IPS-18c (cell line): ENCODE measurements at regions not wholly inside any gene's neighbourhood (a gene's known extent, or its start where the extent isn't known, plus 50 kb on each side); places are given as distances from the start of the nearest gene placed in this dataset.

Source experiments
- H3K4me3 ChIP-seq: 2 replicates; pipeline ENCODE4 v1.7.0; 2013; ENCODE audit warnings: low read depth, mild to moderate bottlenecking, low read length, moderate library complexity; ENCODE audit not compliant: insufficient read depth
- H3K9me3 ChIP-seq: one replicate; pipeline ENCODE4 v1.6.1; 2013; ENCODE audit warnings: mild to moderate bottlenecking, low read length, moderate library complexity; ENCODE audit not compliant: control insufficient read depth, insufficient read depth

DNA sequence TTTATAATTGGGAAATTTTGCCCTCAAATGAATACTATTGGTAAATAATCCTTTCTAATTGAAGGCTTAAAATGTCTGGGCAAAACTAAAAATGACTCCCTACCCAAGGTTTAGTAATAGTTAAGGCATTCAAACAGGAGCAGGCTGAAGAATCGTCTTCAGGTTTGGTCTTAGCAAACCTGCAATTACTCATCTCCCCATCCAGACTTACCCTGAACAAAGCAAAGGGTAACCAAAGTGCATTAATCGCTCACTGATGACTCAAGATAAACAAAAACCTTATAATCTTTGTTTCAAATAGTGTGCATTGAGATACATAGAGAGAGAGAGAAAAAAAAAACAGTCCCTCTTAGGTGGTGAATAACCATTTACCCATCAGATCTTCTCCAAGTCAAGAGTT lies 225.5 kb downstream of the BMP2 start:
- Histone ChIP-seq H3K4me3 (no peak overlapping the region), H3K9me3 (no peaks in the 10 kb centered on the region)

- Histone ChIP-seq H3K9me3 (no peaks in the 10 kb centered on the region), H3K4me3 (no peak overlapping the region)
These were observed 226.0 kb downstream of the BMP2 start for GRCh38 chr20:6993511-6993910.

DNA sequence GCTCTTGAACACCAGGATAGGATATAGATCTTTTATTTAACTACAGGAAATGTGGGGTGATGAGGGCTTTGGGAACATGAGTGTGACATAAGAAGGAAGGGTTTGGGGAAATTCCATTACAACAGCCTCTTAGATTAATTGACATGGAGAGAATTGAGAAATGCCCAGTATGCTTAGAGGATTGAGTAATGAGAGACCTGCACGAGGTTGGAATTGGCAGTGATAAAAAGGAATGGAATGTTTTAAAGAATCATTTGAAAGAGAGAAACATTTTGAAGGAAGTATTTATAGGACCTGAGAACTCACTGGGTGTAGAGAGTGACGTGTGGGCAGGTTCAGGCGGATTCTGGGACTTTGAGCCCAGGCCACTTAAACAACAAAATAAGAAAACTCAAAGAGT lies 227.0 kb downstream of the BMP2 start:
- Histone ChIP-seq H3K9me3 (no peaks in the 10 kb centered on the region), H3K4me3 (no peak overlapping the region)

DNA sequence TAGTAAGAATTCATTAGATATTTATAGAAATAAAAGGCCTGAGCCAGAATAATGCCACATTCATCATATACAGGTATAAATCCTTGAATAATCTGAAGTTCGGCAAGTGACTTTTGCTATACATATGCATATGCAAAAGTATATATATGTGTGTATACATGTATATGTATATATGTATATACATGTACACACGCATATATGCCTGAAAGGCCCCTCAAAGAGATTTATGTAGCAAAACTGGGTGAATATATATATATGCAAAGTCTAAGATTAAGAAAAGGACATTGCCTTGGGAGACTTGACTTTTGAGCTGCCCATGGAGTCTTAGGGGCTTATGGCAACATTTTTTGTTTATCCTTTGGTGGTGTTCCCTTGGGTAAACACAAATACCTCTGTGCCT lies 231.4 kb downstream of the BMP2 start:
- Histone ChIP-seq H3K4me3 (no peak overlapping the region), H3K9me3 (no peaks in the 10 kb centered on the region)

- H3K9me3 ChIP-seq, result no peaks in the 10 kb centered on the region
- no peak overlapping the region for H3K4me3 ChIP-seq
These were observed 231.9 kb downstream of the BMP2 start for GRCh38 chr20:6999381-6999780.

GRCh38 chr20:7003598-7003997 lies 236.1 kb downstream of the BMP2 start:
- no peaks in the 10 kb centered on the region for H3K9me3 ChIP-seq
- no peak overlapping the region for H3K4me3 ChIP-seq

GRCh38 chr20:7004801-7005200 lies 237.3 kb downstream of the BMP2 start:
- H3K4me3 ChIP-seq, result no peak overlapping the region
- no peaks in the 10 kb centered on the region for H3K9me3 ChIP-seq

DNA sequence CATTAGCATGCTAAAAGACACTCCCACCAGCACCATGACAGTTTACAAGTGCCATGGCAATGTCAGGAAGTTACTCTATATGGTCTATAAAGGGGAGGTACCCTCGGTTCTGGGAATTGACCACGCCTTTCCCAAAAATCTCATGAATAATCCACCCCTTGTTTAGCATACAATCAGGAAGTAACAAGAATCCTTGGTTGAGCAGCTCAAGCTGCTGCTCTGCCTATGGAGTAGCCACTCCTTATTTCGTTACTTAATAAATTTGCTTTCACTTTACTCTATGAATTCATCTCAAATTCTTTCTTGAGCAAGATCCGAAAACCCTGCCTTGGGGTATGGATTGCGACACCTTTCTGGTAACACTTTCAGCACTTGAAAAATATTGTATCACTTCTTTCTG lies 243.0 kb downstream of the BMP2 start:
- no peaks in the 10 kb centered on the region for H3K9me3 ChIP-seq
- no peak overlapping the region for H3K4me3 ChIP-seq

DNA sequence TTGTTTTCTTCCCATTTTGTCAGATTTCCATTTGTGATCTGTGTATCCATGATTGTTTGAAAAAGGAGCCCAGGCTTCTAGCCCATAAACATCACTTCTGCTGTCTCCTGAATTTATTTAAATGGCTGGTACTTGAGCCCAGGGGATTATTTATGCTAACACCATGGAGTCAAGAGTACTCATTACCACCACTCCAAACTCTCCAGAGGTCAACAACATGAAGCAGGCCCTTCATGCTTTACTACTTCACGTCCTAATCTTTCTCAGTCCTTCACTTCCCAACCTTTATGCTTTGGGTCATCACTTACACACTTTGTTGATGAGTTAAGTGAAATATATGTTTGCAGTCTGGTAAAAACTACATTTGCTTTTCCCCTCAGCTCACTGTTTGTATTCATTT lies 247.8 kb downstream of the BMP2 start:
- Histone ChIP-seq H3K9me3 (no peaks in the 10 kb centered on the region), H3K4me3 (no peak overlapping the region)

GRCh38 chr20:7022597-7022996 lies 255.1 kb downstream of the BMP2 start:
- Histone ChIP-seq H3K4me3 (no peak overlapping the region), H3K9me3 (peaks cover 7% of the 10 kb centered on the region)

GRCh38 chr20:7025635-7026034 lies 258.1 kb downstream of the BMP2 start:
- Histone ChIP-seq H3K9me3 (peaks cover 7% of the 10 kb centered on the region), H3K4me3 (no peak overlapping the region)

GRCh38 chr20:7029019-7029418 lies 261.5 kb downstream of the BMP2 start:
- Histone ChIP-seq H3K9me3 (no peaks in the 10 kb centered on the region), H3K4me3 (no peak overlapping the region)

DNA sequence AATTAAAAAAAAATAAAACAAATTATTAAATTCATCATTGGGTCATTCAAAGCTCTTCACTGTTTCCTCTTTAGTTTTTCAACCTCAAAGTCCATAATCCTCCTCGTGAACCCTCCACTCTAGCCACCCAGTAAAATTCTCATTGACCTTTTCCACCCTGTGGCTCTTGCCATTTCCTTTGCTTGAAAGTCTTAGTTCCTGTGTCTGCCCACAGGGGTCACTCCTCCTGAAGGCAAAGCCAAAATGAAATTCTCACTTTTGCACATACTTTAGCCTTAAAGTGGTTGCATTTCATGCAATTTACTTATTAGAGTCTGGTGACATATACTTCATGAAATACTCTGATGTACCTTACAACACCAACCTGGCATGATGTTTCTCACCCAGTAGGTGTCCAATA lies 263.7 kb downstream of the BMP2 start:
- Histone ChIP-seq H3K4me3 (no peak overlapping the region), H3K9me3 (no peaks in the 10 kb centered on the region)

- H3K4me3 ChIP-seq, result no peak overlapping the region
These were observed 270.5 kb downstream of the BMP2 start for GRCh38 chr20:7038029-7038428.

GRCh38 chr20:7057611-7058010 lies 290.1 kb downstream of the BMP2 start:
- H3K4me3 ChIP-seq, result no peak overlapping the region

More at GRCh38 chr20:7038029-7038428, 270.5 kb downstream of the BMP2 start:
- no peaks in the 10 kb centered on the region for H3K9me3 ChIP-seq

DNA sequence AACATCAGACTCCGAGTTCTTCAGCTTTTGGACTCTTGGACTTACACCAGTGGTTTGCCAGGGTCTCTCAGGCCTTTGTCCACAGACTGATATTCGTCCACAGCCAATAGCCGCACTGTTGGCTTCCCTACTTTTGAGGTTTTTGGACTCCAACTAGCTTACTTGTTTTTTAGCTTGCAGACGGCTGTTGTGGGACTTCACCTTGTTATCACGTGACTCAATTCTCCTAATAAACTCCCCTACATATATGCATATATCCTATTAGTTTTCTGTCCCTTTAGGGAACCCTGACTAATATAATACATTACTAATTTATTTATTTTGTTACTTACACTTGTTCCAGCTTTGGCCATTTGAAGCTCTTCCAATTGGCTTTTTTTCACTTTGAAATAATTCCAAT lies 311.3 kb downstream of the BMP2 start:
- Histone ChIP-seq H3K9me3 (no peaks in the 10 kb centered on the region), H3K4me3 (no peak overlapping the region)

More at GRCh38 chr20:7057611-7058010, 290.1 kb downstream of the BMP2 start:
- no peaks in the 10 kb centered on the region for H3K9me3 ChIP-seq

GRCh38 chr20:7080472-7080871 lies 313.0 kb downstream of the BMP2 start:
- no peaks in the 10 kb centered on the region for H3K9me3 ChIP-seq
- H3K4me3 ChIP-seq, result no peak overlapping the region

DNA sequence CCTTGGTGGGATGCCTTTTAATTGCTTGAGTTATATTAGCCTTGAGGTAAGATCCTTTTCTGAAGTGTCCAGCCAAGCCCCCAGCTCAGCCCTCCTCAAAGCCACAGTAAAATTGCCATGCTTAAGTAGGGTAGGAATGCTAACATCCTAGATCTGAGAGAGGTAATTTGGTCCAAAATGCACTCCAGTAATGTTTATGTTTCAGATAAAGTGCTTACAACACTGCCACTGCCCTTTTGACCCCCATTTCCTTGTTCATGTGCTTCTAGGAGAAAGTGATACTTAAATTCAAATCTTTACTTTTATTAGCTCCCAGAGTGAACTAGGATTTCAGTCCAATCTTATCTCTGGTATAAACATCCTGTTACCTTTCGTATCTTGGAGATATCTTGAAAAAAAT lies 318.0 kb downstream of the BMP2 start:
- Histone ChIP-seq H3K4me3 (no peak overlapping the region), H3K9me3 (no peaks in the 10 kb centered on the region)

GRCh38 chr20:7087803-7088202 lies 320.3 kb downstream of the BMP2 start:
- no peaks in the 10 kb centered on the region for H3K9me3 ChIP-seq
- H3K4me3 ChIP-seq, result no peak overlapping the region

DNA sequence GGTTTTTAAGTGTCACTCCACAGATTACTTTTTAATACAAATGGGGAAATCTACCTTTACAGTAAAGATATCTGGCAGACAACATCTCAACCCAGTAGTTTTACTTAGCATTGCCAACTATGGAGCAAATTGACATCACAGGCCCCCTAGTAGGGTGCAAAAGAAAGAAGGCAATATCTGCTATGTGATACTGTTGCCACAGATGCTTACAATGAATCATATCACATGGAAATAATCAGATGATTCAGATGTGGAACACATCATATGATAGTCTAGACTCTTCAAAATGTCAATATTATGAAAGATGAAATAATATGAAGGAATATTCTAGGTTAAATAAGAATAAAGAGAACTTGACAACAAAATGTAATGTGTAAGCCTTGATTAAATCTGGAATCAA lies 322.5 kb downstream of the BMP2 start:
- Histone ChIP-seq H3K9me3 (no peaks in the 10 kb centered on the region), H3K4me3 (no peak overlapping the region)
